HEK293 (cell line): ENCODE measurements at regions not wholly inside any gene's neighbourhood (a gene's known extent, or its start where the extent isn't known, plus 50 kb on each side); places are given as distances from the start of the nearest gene placed in this dataset.
"Not testable (repeated sequence)": the region's sequence is repeated elsewhere in the genome, so short reads cannot be mapped to it uniquely, and the experiment has no call there.

Experiments
- CTCF ChIA-PET: fragments of 350-600 bp; formaldehyde crosslinking; extraction: SDS; loops from one replicate; lab custom pipeline; 2021; ENCODE audit warnings: antibody characterized with exemption; lab: Yijun Ruan, JAX
- POLR2A ChIA-PET: fragments of 300-600 bp; formaldehyde crosslinking; extraction: SDS; loops from one replicate; lab custom pipeline; 2020; ENCODE audit warnings: antibody characterized with exemption, inconsistent platforms; lab: Yijun Ruan, JAX
- H3K27ac ChIP-seq: fragments of 200-500 bp; sonication (Bioruptor generic); 2 replicates; pipeline ENCODE4 v1.5.1; 2014; ENCODE audit warnings: low read depth, low read length, control low read depth, inconsistent platforms; ENCODE audit errors: extremely low read depth
- H3K36me3 ChIP-seq, 2 experiments: fragments of 200-500 bp in 1 of 2; sonication (Bioruptor generic) in 1 of 2; 1 replicate in 1 of 2; 2 replicates in 1 of 2; pipeline ENCODE4 v1.5.1; 2014 to 2017; ENCODE audit warnings: inconsistent platforms in 2 of 2, low read length in 2 of 2; ENCODE audit not compliant: control insufficient read depth in 2 of 2, insufficient read depth in 1 of 2
- H3K4me1 ChIP-seq: fragments of 200-500 bp; sonication (Bioruptor generic); 2 replicates; pipeline ENCODE4 v1.5.1; 2014; ENCODE audit warnings: mild to moderate bottlenecking, low read length, inconsistent platforms; ENCODE audit not compliant: control insufficient read depth, insufficient read depth
- H3K4me3 ChIP-seq: 2 replicates; pipeline ENCODE4 v1.5.1; 2011; ENCODE audit warnings: low read depth, mild to moderate bottlenecking, control low read depth, low read length, moderate library complexity
- H3K9me3 ChIP-seq: fragments of 200-500 bp; sonication (Bioruptor generic); 2 replicates; pipeline ENCODE4 v1.5.1; 2014; ENCODE audit warnings: low read depth, low read length, inconsistent platforms; ENCODE audit not compliant: control insufficient read depth, insufficient read depth
- BCL11A ChIP-seq: fragments of 450-650 bp; formaldehyde crosslinking; IDR thresholded peaks from 2 replicates; pipeline ENCODE4 v1.5.1; 2016; ENCODE audit warnings: low read depth, missing biosample characterization, missing genetic modification characterization
- SALL2 ChIP-seq: fragments of 450-650 bp; formaldehyde crosslinking; IDR thresholded peaks from 2 replicates; pipeline ENCODE4 v1.5.0; 2017; ENCODE audit warnings: missing biosample characterization, mild to moderate bottlenecking, missing genetic modification characterization, borderline replicate concordance
- SETDB1 ChIP-seq: IDR thresholded peaks from one replicate; pipeline ENCODE4 v1.6.1; 2017; ENCODE audit warnings: mild to moderate bottlenecking, low read length, moderate library complexity, mixed read lengths; ENCODE audit not compliant: insufficient read length
- ZNF133 ChIP-seq: fragments of 450-650 bp; formaldehyde crosslinking; IDR thresholded peaks from 2 replicates; pipeline ENCODE4 v1.5.1; 2016; ENCODE audit warnings: missing biosample characterization, missing genetic modification characterization
- ZNF350 ChIP-seq: fragments of 450-650 bp; formaldehyde crosslinking; IDR thresholded peaks from 2 replicates; pipeline ENCODE4 v1.5.0; 2017; ENCODE audit warnings: missing biosample characterization, mild to moderate bottlenecking, missing genetic modification characterization
- ZNF37A ChIP-seq: fragments of 450-650 bp; IDR thresholded peaks from 2 replicates; pipeline ENCODE4 v1.5.1; 2018; ENCODE audit warnings: missing biosample characterization, missing genetic modification characterization
- ZNF433 ChIP-seq: fragments of 450-650 bp; formaldehyde crosslinking; IDR thresholded peaks from 2 replicates; pipeline ENCODE4 v1.5.1; 2016; ENCODE audit warnings: missing biosample characterization, missing genetic modification characterization, low read depth
- ZNF510 ChIP-seq: fragments of 450-650 bp; formaldehyde crosslinking; IDR thresholded peaks from 2 replicates; pipeline ENCODE4 v1.5.1; 2018; ENCODE audit warnings: mild to moderate bottlenecking, missing genetic modification characterization, missing biosample characterization; ENCODE audit not compliant: insufficient replicate concordance
- ZNF549 ChIP-seq: fragments of 450-650 bp; IDR thresholded peaks from 2 replicates; pipeline ENCODE4 v1.5.1; 2018; ENCODE audit warnings: missing biosample characterization, missing genetic modification characterization, mild to moderate bottlenecking, inconsistent platforms, moderate library complexity
- ZNF596 ChIP-seq: fragments of 450-650 bp; IDR thresholded peaks from 2 replicates; pipeline ENCODE4 v1.5.0; 2018; ENCODE audit warnings: missing biosample characterization, mild to moderate bottlenecking, missing genetic modification characterization, moderate library complexity
- ZNF621 ChIP-seq: fragments of 450-650 bp; formaldehyde crosslinking; IDR thresholded peaks from 2 replicates; pipeline ENCODE4 v1.5.1; 2017; ENCODE audit warnings: missing biosample characterization, missing genetic modification characterization
- ZNF658 ChIP-seq: fragments of 450-650 bp; formaldehyde crosslinking; IDR thresholded peaks from 2 replicates; pipeline ENCODE4; 2016; ENCODE audit warnings: missing biosample characterization, missing genetic modification characterization
- ZNF830 ChIP-seq: fragments of 450-650 bp; IDR thresholded peaks from 2 replicates; pipeline ENCODE4 v1.5.0; 2018; ENCODE audit warnings: missing biosample characterization, missing genetic modification characterization, low read depth, mild to moderate bottlenecking, moderate library complexity
- TF ChIP-seq, protein P1 (sequence below): fragments of 450-650 bp; formaldehyde crosslinking; IDR thresholded peaks from 2 replicates; pipeline ENCODE4 v1.5.1; 2016; ENCODE audit warnings: missing biosample characterization, missing genetic modification characterization
- TF ChIP-seq, protein P2 (sequence below): fragments of 450-650 bp; formaldehyde crosslinking; IDR thresholded peaks from 2 replicates; pipeline ENCODE4 v1.5.1; 2016; ENCODE audit warnings: missing biosample characterization, missing genetic modification characterization
- TF ChIP-seq, protein P3 (sequence below): fragments of 450-650 bp; formaldehyde crosslinking; IDR thresholded peaks from 2 replicates; pipeline ENCODE4 v1.5.1; 2016; ENCODE audit warnings: missing biosample characterization, missing genetic modification characterization
- TF ChIP-seq, protein P4 (sequence below): fragments of 450-650 bp; IDR thresholded peaks from 2 replicates; pipeline ENCODE4 v1.5.1; 2018; ENCODE audit warnings: missing biosample characterization, missing genetic modification characterization

DNA sequence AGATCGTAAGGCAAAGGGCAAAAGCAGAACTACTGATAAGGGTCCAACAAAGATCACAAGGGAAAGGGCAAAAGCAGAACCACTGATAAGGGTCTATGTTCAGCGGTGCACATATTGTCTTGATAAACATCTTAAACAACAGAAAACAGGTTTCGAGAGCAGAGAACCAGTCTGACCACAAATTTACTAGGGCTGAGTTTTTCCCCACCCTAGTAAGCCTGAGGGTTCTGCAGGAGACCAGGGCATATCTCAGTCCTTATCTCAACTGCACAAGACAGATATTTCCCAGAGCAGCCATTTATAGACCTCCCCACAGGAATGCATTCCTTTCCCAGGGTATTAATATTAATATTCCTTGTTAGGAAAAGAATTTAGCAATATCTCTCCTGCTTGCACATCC, 101.4 kb upstream of the THBS2 start:
- H3K4me1 ChIP-seq, POLR2A ChIA-PET, H3K27ac ChIP-seq, H3K9me3 ChIP-seq, H3K36me3 ChIP-seq, H3K4me3 ChIP-seq: not testable (repeated sequence)
- CTCF ChIA-PET = interaction anchor here (1.0 kb wide), 1 partner anchor 270 kb away, joined by 4 read pairs; no protein-coding TSS in a partner anchor
- TF ChIP-seq SETDB1 = peak; percentile 78

DNA sequence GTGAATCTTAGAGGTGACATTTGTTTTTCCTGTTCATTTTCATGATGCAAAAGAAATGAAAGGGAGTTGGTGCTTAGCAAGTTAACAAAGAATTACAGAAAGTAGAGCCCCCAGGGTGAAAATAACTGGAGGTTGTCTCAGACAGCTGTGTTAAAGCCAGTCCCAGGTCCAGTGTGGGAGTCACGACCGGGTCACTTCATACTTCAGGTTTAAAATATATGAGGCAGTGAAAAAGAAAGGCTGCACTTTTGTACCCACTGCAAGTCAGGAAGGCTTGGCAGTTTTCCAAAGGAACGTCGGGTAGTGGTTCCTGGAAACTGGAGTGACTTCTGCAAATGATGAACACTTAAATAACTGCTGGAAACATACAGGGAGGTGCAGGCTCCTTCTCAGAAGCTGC, 91.5 kb upstream of the THBS2 start:
- no peaks in the 10 kb centered on the region for H3K4me1 ChIP-seq
- H3K27ac ChIP-seq = no peak overlapping the region
- TF ChIP-seq SETDB1 = peak; percentile 14
- TF ChIP-seq, protein P1, sequence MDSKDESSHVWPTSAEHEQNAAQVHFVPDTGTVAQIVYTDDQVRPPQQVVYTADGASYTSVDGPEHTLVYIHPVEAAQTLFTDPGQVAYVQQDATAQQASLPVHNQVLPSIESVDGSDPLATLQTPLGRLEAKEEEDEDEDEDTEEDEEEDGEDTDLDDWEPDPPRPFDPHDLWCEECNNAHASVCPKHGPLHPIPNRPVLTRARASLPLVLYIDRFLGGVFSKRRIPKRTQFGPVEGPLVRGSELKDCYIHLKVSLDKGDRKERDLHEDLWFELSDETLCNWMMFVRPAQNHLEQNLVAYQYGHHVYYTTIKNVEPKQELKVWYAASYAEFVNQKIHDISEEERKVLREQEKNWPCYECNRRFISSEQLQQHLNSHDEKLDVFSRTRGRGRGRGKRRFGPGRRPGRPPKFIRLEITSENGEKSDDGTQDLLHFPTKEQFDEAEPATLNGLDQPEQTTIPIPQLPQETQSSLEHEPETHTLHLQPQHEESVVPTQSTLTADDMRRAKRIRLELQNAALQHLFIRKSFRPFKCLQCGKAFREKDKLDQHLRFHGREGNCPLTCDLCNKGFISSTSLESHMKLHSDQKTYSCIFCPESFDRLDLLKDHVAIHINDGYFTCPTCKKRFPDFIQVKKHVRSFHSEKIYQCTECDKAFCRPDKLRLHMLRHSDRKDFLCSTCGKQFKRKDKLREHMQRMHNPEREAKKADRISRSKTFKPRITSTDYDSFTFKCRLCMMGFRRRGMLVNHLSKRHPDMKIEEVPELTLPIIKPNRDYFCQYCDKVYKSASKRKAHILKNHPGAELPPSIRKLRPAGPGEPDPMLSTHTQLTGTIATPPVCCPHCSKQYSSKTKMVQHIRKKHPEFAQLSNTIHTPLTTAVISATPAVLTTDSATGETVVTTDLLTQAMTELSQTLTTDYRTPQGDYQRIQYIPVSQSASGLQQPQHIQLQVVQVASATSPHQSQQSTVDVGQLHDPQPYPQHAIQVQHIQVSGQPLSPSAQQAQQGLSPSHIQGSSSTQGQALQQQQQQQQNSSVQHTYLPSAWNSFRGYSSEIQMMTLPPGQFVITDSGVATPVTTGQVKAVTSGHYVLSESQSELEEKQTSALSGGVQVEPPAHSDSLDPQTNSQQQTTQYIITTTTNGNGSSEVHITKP (tag by site-specific recombination) = no peak
- H3K4me3 ChIP-seq = no peak overlapping the region
- CTCF ChIA-PET = no interaction called here
- H3K9me3 ChIP-seq = no peaks in the 10 kb centered on the region
- POLR2A ChIA-PET = no interaction called here
- H3K36me3 ChIP-seq = no peaks in the 10 kb centered on the region

DNA sequence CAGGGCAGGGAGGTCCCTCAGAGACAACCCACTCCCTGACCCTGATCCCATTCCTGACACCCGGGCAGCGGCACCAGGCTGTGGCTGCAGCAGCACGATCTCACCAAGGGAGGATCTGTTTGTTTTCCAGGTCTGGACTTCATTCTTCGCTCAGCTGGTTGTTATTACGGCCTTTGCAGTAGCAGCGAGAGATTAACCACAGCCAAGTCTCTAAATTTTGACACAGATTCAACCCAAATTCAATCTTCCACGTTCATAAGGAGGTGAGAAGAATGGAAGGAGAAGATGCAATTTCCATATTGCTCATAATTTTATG, 91.1 kb upstream of the THBS2 start:
- POLR2A ChIA-PET = no interaction called here
- H3K36me3 ChIP-seq = no peaks in the 10 kb centered on the region

More for the DNA sequence above, 91.1 kb upstream of the THBS2 start:
- TF ChIP-seq ZNF830 (tag by site-specific recombination) (no peak), ZNF37A (tag by site-specific recombination) (no peak), ZNF658 (tag by site-specific recombination) (no peak), ZNF596 (tag by site-specific recombination) (no peak), SALL2 (tag by site-specific recombination) (no peak), ZNF433 (tag by site-specific recombination) (no peak), ZNF350 (tag by site-specific recombination) (no peak), ZNF621 (tag by site-specific recombination) (no peak), BCL11A (tag by site-specific recombination) (no peak), ZNF510 (tag by site-specific recombination) (no peak), ZNF133 (tag by site-specific recombination) (no peak), ZNF549 (tag by site-specific recombination) (no peak)
- TF ChIP-seq, protein P2, sequence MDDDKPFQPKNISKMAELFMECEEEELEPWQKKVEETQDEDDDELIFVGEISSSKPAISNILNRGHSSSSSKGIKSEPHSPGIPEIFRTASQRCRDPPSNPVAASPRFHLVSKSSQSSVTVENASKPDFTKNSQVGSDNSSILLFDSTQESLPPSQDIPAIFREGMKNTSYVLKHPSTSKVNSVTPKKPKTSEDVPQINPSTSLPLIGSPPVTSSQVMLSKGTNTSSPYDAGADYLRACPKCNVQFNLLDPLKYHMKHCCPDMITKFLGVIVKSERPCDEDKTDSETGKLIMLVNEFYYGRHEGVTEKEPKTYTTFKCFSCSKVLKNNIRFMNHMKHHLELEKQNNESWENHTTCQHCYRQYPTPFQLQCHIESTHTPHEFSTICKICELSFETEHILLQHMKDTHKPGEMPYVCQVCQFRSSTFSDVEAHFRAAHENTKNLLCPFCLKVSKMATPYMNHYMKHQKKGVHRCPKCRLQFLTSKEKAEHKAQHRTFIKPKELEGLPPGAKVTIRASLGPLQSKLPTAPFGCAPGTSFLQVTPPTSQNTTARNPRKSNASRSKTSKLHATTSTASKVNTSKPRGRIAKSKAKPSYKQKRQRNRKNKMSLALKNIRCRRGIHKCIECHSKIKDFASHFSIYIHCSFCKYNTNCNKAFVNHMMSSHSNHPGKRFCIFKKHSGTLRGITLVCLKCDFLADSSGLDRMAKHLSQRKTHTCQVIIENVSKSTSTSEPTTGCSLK (tag by site-specific recombination) = no peak
- TF ChIP-seq, protein P3, sequence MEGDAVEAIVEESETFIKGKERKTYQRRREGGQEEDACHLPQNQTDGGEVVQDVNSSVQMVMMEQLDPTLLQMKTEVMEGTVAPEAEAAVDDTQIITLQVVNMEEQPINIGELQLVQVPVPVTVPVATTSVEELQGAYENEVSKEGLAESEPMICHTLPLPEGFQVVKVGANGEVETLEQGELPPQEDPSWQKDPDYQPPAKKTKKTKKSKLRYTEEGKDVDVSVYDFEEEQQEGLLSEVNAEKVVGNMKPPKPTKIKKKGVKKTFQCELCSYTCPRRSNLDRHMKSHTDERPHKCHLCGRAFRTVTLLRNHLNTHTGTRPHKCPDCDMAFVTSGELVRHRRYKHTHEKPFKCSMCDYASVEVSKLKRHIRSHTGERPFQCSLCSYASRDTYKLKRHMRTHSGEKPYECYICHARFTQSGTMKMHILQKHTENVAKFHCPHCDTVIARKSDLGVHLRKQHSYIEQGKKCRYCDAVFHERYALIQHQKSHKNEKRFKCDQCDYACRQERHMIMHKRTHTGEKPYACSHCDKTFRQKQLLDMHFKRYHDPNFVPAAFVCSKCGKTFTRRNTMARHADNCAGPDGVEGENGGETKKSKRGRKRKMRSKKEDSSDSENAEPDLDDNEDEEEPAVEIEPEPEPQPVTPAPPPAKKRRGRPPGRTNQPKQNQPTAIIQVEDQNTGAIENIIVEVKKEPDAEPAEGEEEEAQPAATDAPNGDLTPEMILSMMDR = no peak
- TF ChIP-seq, protein P4, sequence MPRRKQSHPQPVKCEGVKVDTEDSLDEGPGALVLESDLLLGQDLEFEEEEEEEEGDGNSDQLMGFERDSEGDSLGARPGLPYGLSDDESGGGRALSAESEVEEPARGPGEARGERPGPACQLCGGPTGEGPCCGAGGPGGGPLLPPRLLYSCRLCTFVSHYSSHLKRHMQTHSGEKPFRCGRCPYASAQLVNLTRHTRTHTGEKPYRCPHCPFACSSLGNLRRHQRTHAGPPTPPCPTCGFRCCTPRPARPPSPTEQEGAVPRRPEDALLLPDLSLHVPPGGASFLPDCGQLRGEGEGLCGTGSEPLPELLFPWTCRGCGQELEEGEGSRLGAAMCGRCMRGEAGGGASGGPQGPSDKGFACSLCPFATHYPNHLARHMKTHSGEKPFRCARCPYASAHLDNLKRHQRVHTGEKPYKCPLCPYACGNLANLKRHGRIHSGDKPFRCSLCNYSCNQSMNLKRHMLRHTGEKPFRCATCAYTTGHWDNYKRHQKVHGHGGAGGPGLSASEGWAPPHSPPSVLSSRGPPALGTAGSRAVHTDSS (tag by site-specific recombination) = no peak
- Histone ChIP-seq H3K4me1 (no peaks in the 10 kb centered on the region), H3K4me3 (no peak overlapping the region), H3K9me3 (no peaks in the 10 kb centered on the region), H3K27ac (no peak overlapping the region)
- CTCF ChIA-PET = no interaction called here
